MV-4-11 (cell line): ENCODE measurements at regions not wholly inside any gene's neighbourhood (a gene's known extent, or its start where the extent isn't known, plus 50 kb on each side); places are given as distances from the start of the nearest gene placed in this dataset.

Experiments
- DNase-seq: peaks from one replicate; lab custom pipeline; 2025; lab: John Stamatoyannopoulos, UW

GRCh38 chr6:92945799-92946198 lies 473.6 kb downstream of the EPHA7 start:
- DNase-seq = no peak

- DNase-seq = no peak
Observed at GRCh38 chr6:92944132-92944531, 475.2 kb downstream of the EPHA7 start.

- DNase-seq = no peak
Observed at GRCh38 chr6:92942549-92942948, 476.8 kb downstream of the EPHA7 start.

GRCh38 chr6:92934625-92935024 lies 484.7 kb downstream of the EPHA7 start:
- no peak for DNase-seq

GRCh38 chr6:92930171-92930570 lies 489.2 kb downstream of the EPHA7 start:
- no peak for DNase-seq

- no peak for DNase-seq
Observed at GRCh38 chr6:92922216-92922806, 497.0 kb downstream of the EPHA7 start.

GRCh38 chr6:92915466-92915865 lies 503.9 kb downstream of the EPHA7 start:
- no peak for DNase-seq

GRCh38 chr6:92911301-92911700 lies 508.1 kb downstream of the EPHA7 start:
- DNase-seq = no peak

GRCh38 chr6:92910646-92911045 lies 508.7 kb downstream of the EPHA7 start:
- no peak for DNase-seq

GRCh38 chr6:92906385-92906784 lies 513.0 kb downstream of the EPHA7 start:
- DNase-seq = no peak

- DNase-seq = no peak
Observed at GRCh38 chr6:92893741-92894140, 525.6 kb downstream of the EPHA7 start.

- no peak for DNase-seq
Observed at GRCh38 chr6:92892626-92893170, 526.7 kb downstream of the EPHA7 start.

GRCh38 chr6:92888316-92888715 lies 531.0 kb downstream of the EPHA7 start:
- DNase-seq = no peak

- no peak for DNase-seq
Observed at GRCh38 chr6:92887871-92888270, 531.5 kb downstream of the EPHA7 start.

GRCh38 chr6:92879526-92879925 lies 539.8 kb downstream of the EPHA7 start:
- DNase-seq = no peak

GRCh38 chr6:92864966-92865555 lies 554.3 kb downstream of the EPHA7 start:
- DNase-seq = no peak

- no peak for DNase-seq
Observed at GRCh38 chr6:92849636-92850035, 569.7 kb downstream of the EPHA7 start.

- DNase-seq = no peak
Observed at GRCh38 chr6:92848901-92849300, 570.5 kb downstream of the EPHA7 start.

- no peak for DNase-seq
Observed at GRCh38 chr6:92848459-92848858, 570.9 kb downstream of the EPHA7 start.

GRCh38 chr6:92847988-92848387 lies 571.4 kb downstream of the EPHA7 start:
- DNase-seq = no peak

- no peak for DNase-seq
Observed at GRCh38 chr6:92840246-92840930, 579.0 kb downstream of the EPHA7 start.

- no peak for DNase-seq
Observed at GRCh38 chr6:92828788-92829187, 590.6 kb downstream of the EPHA7 start.

GRCh38 chr6:92827104-92827503 lies 592.3 kb downstream of the EPHA7 start:
- DNase-seq = no peak
